SKM-1 treated with dmso at 0.1 percent for 144 hours (cell line): ENCODE measurements at regions not wholly inside any gene's neighbourhood (a gene's known extent, or its start where the extent isn't known, plus 50 kb on each side); places are given as distances from the start of the nearest gene placed in this dataset.

Experiments
- DNase-seq: peaks from one replicate; lab custom pipeline; 2025; ENCODE audit not compliant: unreplicated experiment; lab: John Stamatoyannopoulos, UW

DNA sequence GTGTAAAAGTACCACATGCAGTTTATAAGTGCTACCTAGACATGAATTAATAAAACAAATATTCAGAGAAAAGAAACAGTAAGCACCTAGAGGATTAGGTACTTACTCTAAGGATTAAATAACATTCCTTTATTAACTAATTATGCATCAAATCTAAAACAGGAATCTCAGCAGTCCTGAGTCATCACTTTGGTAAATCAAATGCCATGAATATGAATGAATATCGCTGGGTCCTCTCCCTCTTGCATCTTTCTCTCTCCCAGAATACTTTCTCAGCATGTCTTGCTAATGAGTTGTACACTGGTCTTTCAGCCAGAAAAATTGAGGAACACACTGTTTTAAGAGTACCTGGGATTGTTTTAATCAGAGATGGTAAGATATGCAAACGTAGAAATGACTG is 225.5 kb upstream of the NFE2L3 start:
- no peak for DNase-seq

DNA sequence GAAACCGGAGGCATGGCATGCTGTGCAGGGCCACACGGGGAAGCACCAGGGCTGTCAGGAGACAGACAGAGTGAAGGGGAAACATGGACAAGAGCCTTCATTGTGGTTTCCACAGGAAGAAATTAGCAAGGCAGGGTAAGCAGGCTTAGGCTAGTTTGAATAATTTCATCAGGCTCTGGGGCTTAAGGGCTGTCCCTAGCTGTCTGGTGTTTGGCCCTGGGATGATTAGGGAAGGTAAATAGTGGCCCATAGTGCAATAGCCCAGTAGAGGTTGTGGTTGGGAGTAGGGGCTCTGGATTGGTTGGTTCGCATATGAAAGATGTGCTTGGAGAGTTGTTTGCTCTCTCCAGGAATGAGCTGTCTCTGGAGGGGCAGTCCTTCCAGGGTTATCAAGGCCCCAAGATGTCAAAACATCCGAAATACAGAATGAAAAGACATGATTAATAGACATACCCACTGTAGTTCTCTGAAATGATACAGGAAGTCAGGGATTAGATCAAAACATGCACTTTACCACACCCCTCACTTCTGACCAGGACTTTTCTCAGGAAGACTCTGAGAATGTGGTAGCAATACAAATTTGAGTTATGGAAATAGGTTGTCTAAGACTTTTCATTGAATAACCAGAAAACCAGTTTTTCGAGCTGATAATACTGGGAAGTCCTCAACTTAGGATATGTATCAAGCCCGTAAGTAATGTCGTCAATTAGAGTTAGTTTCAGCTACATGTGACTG is 224.9 kb upstream of the NFE2L3 start:
- peak; percentile 2 for DNase-seq

DNA sequence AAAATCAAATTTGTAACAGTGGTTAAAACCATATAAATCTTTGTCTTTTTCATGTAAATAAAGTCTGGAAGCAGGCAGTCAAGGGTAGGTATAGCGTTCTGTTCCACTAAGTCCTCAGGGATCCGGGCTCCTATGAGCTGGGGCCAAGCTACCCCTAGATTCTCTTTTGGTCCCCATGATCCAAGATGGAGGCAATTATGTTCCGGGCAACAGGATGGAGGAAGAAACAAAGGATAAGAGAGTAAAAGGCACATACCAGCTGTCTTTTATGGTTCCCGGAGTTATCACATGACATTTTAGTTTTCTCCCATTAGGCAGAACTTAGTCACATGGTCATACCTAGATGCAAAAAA is 224.4 kb upstream of the NFE2L3 start:
- DNase-seq = no peak

DNA sequence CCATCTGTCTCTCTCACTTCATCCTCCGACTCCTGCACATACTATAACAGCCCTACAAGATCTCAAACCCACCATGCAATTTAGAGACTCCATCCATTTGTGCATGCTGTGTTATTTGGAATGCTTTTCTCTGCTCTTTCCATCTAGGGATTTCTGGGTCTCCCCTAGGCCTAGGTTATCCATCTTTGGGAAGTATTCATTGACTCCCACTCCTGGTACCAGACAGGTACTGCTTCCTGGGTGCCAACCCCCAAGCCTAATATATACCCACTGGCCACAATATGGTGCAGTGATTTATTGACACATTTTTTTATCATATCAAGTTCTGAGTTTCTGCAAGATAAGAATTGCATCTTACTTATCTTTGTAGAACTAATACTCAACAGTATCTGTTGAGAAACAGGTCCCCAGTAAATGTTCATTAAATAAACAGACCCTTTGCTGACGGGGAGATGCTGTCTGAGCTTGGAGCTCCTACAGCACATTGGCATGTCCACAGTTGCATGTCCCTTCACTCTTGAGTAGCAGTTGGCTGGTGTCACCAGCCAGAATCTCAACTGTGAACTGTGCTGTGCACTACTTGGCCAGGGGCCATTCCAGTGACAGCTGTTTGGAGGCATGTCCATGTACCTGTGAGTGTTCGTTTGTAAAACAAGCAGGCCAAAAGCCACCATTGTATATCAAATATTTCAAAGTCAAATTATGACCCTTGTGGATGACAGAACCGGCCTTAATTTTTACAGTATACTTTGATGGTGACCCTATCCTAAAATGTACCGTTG is 223.3 kb upstream of the NFE2L3 start:
- no peak for DNase-seq

DNA sequence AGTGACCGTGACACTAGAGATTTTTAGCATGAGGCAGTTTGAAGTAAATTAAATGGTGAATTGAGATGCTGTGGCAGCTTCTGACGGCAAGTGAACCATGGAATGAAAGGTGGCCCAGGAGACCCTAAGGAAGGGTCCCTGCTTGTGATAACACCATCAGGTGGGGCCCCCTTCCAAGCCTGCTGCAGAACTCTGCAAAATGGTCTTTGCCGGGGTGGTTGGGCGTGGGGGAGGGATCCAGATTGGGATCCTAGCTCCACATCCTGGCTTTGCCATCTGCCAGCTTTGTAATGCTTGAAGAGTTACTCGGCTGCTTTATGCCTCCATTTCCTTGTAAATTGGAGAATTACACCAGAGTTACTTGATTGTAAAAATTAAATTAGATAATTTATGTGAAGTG is 222.6 kb upstream of the NFE2L3 start:
- no peak for DNase-seq

DNA sequence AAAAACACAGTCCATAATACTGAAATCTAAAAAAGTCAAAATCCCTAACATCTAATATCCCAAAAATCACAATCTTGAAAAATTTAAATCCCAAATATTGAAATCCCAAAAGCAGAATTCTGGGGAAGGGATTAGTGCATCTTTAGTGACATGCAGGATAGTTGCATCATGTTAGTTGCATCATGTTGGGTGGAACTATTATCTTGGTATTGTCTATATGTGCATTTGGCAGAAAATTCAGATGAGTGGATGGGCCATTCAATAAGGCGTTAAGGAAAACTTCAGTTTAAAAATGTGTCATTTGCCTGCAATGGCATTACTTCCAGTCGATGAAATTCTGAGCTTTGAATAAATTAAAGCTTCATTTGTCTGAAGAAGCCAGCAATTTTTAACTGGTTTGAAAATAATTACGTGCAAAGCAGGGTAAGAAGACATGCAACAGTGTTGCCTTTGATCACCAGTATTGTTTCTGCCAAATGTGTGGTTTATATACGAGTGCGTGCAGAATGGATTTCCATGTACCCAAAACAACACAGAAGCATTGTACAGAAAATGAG is 221.4 kb upstream of the NFE2L3 start:
- no peak for DNase-seq

DNA sequence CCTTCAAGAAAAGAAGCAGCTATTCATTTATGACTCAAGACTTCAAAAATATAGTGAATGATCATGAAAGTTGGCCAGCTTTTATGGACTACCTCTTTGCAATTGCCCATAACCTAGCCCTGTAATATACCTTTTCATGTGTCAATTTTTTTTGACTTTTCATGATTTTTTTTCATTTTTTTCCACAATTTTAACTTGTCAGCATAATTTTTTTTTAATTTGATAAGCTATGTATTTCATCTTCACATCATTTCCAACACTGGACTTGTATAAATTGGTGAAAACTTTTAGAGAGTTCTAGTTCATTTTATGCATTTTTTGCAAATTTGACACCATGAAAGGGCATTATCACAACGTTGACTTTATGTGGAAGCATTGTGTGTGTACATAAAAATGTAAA is 220.8 kb upstream of the NFE2L3 start:
- DNase-seq = no peak

DNA sequence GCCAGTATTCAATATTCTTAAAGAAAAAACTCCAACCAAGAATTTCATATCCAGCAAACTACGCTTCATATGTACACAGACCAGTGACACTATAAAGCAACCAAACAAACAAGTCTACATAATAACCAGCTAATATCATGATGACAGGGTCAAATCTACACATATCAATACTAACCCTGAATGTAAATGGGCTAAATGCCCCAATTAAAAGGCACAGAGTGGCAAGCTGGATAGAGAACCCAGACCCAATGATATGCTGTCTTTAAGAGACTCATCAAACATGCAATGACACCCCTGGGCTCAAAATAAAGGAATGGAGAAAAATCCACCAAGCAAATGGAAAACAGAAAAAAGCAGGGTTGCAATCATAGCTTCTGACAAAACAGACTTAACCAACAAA is 218.1 kb upstream of the NFE2L3 start:
- no peak for DNase-seq

DNA sequence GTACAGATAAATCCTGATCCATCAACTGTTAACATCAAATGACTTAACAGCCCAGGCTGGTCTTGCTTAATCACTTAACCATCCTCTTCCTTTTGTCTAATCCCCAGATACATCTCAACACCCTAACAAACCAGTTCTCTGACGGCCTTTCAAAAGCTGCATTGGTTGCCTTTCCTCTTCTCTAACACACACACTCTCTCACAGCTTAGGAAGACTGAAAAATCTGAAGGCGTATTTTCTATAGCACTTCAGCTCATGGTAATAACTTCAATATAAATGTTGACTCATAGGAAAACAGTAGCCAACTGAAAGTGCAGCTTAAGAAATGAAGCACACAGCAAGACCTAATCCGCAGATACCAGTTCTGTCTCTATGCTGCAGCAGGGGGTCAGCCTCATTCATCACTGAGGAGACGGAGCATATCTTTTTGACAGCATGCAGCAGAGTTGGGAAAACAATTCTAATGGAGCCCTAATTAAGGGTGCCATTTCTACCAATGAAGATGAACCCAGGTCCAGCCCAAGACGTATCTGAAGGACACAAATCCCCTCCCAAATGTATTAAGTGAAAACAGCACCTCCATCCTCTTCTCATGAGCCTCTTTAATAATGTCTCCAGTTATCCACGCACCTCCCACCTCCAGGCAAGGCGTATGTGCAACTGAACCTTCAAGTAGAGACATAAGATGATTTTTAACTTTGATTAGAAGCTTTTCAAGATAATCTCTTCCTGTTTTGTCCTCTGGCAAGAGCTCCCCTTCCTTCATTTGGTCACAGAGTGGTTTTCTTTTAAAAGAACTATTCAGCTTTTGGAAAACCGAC is 211.7 kb upstream of the NFE2L3 start:
- DNase-seq = peak; percentile 6

DNA sequence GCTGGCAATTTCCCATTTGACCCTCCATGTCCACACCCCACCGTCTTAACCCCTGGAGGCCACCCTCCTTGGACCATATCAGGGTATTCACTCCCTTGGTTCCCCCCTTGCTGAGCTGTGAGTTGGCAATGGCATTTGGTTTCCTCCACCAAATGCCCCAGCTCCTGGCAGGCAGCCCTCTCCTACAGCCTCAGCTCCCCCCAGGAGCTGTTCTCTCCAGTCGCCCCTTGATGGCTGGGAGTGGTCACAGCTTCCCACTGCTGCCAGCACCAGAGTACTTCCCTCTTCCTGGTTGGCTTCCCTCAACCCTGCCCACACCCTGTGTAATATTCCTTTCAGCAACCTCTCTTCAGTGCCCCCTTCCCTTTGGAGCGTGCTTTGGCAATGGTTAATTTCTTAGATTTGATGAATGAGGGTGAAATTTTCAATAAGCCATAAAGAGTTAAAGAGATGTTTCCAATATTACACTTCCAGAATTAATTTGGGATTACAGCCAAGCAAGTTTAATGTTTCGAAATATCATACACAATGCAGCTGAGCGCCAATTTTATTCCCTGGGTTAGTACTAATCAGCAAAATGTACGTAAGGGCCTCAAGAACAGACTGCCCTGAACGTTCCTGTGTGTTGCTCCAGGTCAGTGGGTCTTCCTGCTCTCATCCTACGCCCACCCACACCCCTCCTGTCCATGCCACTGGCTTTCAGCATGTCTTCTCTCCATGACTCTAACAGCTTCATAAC is 207.1 kb upstream of the NFE2L3 start:
- DNase-seq = no peak

DNA sequence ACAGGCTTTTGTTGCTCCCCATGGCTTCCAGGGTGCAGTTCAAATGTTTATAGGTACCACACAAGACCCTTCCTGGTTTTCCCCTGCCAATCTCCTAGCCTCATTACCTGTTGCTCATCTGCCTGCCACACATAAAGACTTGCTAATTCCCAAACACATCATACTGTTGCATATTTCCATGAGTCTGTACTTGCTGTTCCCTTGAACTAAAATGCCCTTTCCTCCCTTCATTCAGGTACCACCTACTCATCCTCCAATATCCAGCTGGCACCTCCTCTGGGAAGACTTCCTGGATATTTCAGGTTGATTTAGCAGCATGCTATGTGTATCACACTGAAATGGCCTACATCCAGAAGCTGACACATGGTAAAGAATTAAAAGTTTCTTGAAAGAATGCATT is 206.4 kb upstream of the NFE2L3 start:
- DNase-seq = no peak

DNA sequence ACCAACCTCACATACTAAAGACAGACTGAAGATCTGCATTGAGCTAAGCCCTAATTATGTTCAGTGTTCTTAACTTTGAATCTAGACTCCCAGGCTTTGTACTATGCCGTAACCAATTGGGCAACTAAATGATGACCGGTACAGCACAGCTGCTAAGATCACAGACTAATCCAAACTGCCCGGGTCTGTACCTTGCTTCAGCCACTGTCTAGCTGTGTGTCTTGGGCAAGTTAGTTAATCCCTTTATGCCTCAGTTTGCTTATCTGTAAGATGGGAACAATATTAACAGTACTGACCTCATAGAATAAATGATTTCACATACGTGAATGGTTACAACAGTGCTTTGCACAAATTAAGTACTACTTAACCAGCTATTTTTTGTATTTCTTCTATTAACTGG is 205.8 kb upstream of the NFE2L3 start:
- no peak for DNase-seq

DNA sequence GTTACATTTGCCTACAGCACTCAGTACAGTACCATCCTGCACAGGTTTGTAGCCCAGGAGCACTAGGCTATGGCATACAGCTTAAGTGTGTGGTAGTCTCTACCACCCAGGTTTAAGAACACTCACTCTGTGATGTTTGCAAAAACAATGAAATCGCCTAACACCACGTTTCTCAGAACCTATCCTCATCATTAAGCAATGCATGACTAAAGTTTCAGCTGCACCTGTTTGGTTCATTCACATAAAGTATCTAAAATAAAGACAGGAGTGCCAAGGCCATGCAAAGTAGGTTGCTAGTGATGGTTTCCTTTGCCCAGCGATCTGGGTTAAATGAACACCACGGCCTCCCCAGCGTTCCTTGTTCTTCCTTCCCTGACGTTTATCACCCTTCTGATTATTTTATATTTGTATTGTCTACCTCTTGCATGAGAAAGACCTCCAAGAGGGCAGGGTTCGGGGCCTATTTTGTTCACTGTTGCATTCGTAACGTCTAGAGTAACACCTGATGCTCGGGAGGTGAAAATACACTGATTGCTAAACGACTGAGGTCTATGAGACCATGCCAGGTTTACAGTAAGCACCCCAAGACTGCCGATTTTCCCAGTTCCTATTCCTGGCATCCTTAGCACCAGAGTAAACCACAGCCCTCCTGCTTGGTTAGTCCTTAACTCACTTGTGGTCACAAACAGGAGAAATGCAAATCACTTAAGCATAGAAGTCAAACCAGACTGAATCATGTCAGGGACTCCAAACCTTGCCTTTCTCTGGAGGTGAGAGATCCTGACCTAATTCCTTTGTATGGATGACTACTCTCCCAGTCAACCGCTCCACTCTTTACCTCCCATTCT is 204.1 kb upstream of the NFE2L3 start:
- no peak for DNase-seq

DNA sequence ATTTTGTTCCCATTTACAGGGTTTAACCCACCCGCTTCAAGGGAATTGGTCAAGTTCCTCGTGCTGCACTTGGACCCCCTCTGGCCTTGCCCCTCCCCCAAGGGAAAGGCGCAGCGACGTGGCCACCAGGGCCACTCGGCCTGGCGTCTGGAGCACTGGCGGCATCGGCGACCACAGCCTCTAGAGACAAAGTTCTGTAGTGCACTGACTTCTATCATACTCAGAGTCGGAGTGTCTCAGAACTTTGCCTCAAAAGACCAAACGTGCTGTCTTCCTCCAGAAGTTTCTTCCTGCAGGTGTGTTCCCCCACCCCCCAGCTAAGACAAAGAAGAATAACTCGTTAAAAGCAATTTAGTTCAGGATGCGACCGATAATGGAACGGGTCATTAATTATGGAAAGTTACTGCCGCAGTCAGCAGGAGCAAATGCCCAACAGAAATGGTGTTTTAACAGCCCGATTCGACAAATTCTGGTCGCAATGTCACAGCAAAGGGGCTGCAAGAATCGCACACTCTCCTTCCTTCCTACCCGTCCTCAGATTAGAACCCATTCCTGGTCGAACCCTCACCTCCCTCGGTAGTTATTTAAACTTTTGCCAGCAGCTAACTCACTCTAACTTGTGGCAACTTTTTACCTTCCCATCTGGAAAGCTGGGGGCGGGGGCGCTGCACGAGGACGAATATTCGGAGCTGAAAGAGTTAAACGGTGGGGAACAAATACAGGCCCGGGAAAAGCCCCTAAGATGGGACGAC is 202.1 kb upstream of the NFE2L3 start:
- no peak for DNase-seq

DNA sequence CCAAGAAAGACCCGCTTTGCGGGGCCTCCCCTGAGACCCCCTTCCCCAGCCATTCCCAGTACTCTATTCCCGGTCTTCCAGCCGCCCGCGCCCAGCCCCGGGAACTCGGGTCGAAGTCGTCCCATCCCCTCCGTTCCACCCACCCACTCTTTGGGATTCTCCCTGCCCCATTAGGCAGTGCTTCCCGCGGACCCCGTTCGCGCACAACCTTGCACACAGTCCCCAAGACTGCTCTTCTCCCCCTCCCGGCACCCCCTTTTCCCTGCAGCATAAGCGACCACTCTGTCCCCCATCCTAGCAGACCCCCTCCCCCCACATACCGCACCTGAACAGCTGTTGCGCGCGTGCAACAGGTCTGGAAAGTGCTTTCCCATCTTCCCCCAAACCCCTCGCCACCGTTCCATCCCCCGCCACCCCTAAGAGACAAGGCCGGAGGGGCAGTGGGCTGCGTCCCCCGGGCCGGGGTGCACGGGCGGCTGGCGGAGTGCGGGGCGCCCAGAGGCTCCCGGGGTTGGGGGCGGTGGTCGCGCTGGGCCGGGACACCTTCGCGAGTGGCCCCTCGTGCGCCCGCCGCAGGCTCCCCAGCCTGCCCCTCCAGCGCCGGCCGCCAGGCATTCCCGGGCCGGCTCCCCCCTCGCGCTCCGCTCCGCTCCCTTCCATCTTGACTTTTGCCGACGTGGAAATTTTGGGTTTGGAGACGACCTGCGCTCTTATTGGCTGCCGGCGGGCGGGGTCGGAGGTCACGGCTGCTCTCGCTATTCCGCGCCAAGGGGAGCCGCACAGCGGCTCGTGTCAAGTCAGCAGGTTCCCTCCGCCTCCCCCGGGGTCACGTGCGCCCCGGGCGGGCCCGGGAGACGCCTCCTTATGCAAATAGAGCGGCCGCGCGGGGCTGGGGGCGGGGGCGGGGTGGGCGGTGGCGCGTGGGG is 201.2 kb upstream of the NFE2L3 start:
- peak; percentile 88 for DNase-seq

DNA sequence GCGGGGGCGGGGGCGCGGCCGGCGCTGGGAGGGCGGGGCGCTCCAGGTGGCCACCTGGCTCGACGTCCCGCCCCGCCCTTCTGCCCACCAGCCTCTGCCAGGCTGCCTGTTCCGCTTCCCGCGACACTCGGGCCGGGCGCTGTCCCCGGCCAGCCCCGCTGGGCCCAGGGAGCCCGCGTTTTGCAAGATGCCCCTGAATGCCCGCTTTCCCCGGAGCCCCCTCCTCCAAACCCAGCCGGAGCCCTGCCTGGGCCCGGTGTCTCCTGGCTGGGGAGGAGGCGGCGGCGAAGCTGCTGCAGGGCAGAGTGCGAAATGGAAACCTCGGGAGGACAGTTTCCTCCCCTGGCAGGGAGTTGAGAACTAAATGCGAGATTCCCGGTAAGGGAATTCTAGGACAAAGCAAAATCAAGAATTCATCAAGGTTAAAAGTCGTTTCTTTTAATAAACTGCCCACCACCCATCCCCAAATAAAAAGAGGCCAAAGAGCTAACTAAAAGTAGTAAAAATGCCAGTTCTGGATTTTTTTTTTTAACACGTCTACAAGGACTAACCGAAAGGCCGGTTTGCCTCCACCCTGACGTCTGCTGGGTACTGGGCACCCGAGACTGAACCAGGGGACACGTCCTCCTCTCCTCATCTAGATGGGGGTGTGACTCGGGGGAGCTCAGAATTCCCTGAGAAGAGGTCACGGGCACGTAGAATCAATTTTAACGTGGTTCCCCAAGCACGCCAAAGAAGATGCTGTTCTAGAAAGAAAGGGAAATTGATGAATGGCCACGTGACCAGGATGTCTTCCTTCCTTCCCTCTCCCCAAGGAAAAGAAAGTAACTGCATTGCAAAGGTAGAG is 200.4 kb upstream of the NFE2L3 start:
- DNase-seq = no peak
